ENCODE measurements at regions not wholly inside any gene's neighbourhood (a gene's known extent, or its start where the extent isn't known, plus 50 kb on each side); places are given as distances from the start of the nearest gene placed in this dataset.

DNA sequence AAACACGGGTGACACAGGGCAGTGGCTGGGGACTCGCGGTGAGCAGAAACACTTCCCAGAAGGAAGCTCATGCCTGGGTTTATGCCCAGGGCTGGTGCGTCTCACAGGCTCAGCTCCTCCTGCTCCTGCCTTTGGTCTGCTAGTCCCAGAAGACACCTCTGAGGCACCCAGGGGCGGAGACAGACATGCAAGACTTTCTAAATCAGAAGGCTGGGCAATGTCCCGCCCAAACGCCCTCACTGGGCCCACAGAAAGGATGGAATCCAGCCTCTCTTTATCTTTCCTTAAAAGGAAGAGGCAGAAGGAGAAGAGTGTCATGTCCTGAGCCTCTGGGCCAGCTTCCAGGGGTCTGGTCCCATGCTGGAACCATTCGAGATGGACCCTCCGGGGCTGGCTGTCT, 197.7 kb upstream of the RPL38 start:
- no peaks in the 10 kb centered on the region for H3K36me3 Mint-ChIP-seq
- H3K27me3 Mint-ChIP-seq = peaks cover 11% of the 10 kb centered on the region
- H3K4me3 Mint-ChIP-seq = no peak overlapping the region
- no peak overlapping the region for H3K27ac Mint-ChIP-seq
- peaks cover 11% of the 10 kb centered on the region for H3K4me1 Mint-ChIP-seq (ENCODE audit: low read depth)
- H3K9me3 Mint-ChIP-seq (ENCODE audit: low read depth) = no peaks in the 10 kb centered on the region

DNA sequence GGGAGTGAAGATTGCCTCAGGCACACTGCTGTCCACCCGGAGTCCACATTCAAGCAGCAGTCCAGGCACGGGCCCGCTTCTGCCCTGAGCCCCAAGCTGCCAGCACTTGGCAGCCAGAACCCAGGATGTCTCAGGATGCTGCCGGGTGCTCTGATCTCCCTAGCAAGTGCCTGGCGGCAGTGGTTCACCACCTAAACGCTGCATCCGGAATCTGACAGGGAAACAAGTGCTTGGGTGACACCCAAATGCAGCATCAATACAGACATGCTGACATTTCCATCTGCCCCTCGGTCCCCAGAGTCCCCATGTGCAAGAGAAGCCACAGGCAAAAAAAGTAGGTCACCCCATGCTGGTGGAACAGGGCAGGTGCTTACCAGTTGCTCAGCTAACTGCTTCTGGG, 197.1 kb upstream of the RPL38 start:
- no peak overlapping the region for H3K27ac Mint-ChIP-seq
- no peaks in the 10 kb centered on the region for H3K36me3 Mint-ChIP-seq
- H3K4me3 Mint-ChIP-seq = no peak overlapping the region
- no peaks in the 10 kb centered on the region for H3K9me3 Mint-ChIP-seq (ENCODE audit: low read depth)
- peaks cover 11% of the 10 kb centered on the region for H3K4me1 Mint-ChIP-seq (ENCODE audit: low read depth)
- peaks cover 11% of the 10 kb centered on the region for H3K27me3 Mint-ChIP-seq

DNA sequence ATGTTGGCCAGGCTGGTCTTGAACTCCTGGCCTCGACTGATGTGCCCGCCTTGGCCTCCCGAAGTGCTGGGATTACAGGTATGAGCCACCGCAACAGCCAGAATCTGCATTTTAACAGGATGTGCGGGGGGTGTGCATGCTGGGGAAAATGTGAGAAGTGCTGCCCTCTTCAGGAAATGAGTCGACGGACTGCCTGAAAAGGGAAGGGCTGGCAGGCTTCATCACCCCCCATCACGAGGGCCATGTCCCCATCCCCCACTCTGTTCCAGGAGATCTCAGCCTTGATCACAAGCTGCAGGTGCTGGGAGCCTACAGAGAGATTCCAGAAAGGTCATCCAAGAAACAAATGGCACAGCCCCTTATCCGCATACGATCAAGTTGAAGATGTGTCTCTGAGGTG, 195.3 kb upstream of the RPL38 start:
- H3K27me3 Mint-ChIP-seq = peaks cover 11% of the 10 kb centered on the region
- no peak overlapping the region for H3K27ac Mint-ChIP-seq
- no peak overlapping the region for H3K4me3 Mint-ChIP-seq
- no peaks in the 10 kb centered on the region for H3K9me3 Mint-ChIP-seq (ENCODE audit: low read depth)
- H3K36me3 Mint-ChIP-seq = no peaks in the 10 kb centered on the region
- peaks cover 23% of the 10 kb centered on the region for H3K4me1 Mint-ChIP-seq (ENCODE audit: low read depth)

DNA sequence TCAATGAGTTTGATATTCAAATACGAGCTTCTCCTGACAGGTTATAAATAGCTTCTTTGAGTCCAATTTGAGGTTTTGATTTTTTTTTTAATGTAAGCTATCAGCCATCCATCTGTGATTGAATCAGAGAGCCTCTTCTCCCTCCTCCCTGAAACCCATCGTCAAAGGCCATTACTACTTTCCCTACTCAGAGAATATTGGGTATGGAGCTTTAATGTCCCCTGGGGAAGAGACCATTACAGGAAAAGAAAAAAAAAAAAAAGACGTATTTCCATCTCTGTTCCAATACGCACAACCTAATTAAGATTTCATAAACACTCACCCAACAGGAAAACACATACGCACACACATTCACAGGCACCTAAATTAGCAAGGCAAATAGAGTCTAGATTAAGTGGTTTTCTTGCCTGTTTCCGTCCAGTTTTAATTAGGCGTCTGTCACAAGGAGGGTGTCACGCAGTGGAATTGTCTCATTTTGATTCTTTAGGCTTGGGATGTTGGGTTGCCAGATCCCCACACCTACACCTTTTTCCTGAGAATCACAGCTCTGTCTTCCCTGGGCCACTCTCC, 194.3 kb upstream of the RPL38 start:
- peaks cover 23% of the 10 kb centered on the region for H3K4me1 Mint-ChIP-seq (ENCODE audit: low read depth)
- H3K27me3 Mint-ChIP-seq = peaks cover 9% of the 10 kb centered on the region
- no peaks in the 10 kb centered on the region for H3K9me3 Mint-ChIP-seq (ENCODE audit: low read depth)
- no peaks in the 10 kb centered on the region for H3K36me3 Mint-ChIP-seq
- H3K27ac Mint-ChIP-seq = no peak overlapping the region
- no peak overlapping the region for H3K4me3 Mint-ChIP-seq

DNA sequence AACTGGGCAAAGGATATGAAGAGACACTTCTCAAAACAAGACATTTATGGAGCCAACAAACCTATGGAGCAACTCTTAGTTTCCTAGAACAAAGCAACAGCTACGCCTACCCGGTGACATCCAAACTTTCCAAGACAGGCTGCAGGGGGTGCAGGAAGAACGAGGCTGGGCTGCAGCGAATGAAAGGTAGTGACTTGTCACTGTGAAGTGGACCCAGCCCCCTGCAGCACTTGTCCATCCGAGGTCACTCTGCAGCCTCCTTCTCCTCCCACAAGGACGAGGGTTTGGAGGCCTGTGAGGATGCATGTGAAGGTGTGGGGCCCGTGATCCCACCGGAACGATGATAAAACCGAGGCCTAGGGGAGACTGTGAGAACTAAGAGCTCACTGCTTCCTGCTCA, 192.6 kb upstream of the RPL38 start:
- Mint-ChIP-seq H3K27ac (no peak overlapping the region), H3K27me3 (peaks cover 7% of the 10 kb centered on the region), H3K36me3 (no peaks in the 10 kb centered on the region), H3K4me3 (no peak overlapping the region), H3K4me1 (ENCODE audit: low read depth) (peaks cover 23% of the 10 kb centered on the region), H3K9me3 (ENCODE audit: low read depth) (no peaks in the 10 kb centered on the region)

DNA sequence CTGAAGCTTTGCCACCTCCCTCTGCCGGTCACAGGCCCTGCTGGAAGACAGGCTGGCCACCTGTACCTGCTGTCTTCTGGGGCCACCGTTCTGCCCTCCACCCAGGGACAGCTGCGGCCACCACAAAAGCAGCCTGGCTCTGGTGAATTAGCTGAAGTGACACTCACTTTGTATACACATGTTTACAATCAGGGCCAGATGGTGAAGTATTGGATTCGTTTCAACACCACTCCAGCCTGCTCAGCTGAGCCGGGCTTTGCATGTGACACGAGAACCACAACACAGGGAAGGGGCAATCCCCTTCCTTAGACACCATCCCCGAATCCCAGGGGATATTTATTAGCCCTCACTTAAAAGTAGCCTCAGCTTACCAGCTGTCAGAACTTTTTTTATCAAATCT, 191.5 kb upstream of the RPL38 start:
- Mint-ChIP-seq H3K4me3 (no peak overlapping the region), H3K27ac (no peak overlapping the region), H3K9me3 (ENCODE audit: low read depth) (no peaks in the 10 kb centered on the region), H3K4me1 (ENCODE audit: low read depth) (peaks cover 23% of the 10 kb centered on the region), H3K27me3 (peaks cover 7% of the 10 kb centered on the region), H3K36me3 (no peaks in the 10 kb centered on the region)

DNA sequence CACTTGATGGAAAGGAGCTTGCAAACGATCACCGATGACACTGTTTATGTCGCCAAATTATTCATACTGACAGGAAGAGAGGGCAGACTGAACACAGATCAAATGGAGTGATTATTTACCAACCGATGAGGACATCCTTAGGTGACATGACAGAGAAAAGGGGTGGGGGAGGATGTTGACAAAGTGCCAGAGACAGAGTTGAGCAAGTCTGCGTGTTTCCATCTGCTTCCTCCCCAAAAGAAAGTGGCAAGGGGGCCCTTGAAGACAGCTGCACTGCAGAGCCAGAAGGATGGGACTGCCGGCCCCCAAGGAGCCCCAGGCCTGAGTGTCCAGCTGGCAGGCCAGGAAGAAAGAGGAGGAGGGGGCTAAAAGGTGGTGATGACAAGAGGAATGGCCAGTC, 191.0 kb upstream of the RPL38 start:
- Mint-ChIP-seq H3K4me1 (ENCODE audit: low read depth) (peaks cover 23% of the 10 kb centered on the region), H3K27me3 (peaks cover 6% of the 10 kb centered on the region), H3K9me3 (ENCODE audit: low read depth) (no peaks in the 10 kb centered on the region)

DNA sequence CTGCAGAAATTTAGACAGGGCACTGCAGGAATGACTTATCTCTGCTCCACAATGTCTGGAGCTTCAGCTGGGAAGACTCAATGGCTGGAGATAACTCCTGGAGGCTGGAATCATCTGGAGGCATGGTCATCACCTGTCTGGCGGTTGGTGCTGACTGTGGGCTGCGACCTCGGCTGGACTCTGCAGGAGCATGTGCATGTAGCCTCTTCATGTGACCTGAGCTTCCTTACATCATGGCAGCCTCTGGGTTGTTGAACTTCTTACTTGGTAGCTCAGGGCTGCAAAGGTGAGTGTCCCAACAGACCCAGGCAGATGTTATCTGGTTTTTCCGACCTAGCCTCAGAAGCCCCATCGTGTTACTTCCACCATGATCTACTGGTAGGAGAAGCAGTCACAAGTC, 188.2 kb upstream of the RPL38 start:
- Mint-ChIP-seq H3K36me3 (no peaks in the 10 kb centered on the region), H3K27me3 (peaks cover 3% of the 10 kb centered on the region), H3K9me3 (ENCODE audit: low read depth) (no peaks in the 10 kb centered on the region), H3K4me3 (no peak overlapping the region), H3K4me1 (ENCODE audit: low read depth) (peaks cover 16% of the 10 kb centered on the region), H3K27ac (no peak overlapping the region)

More for the DNA sequence above, 191.0 kb upstream of the RPL38 start:
- Mint-ChIP-seq H3K36me3 (no peaks in the 10 kb centered on the region), H3K27ac (no peak overlapping the region), H3K4me3 (no peak overlapping the region)

DNA sequence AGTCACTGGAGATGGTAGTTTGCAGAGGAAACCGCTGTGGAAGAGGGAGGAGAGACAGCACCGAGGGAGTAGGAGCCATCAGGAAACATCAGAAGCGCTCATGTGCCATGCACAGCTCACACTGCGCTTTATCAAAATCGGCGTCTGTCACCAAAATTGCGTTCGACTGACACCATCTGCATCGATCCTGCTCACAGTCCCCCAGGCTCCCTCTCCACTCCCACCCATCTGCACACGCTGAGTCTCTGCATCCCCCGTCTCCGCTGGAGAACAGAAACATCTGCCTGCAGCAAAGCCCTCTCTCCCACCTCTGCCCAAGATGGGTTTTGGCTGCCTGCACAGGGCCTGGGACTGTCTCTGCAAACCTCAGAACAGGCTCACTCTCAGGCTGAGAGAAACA, 187.5 kb upstream of the RPL38 start:
- Mint-ChIP-seq H3K27ac (no peak overlapping the region), H3K4me3 (no peak overlapping the region), H3K27me3 (peaks cover 3% of the 10 kb centered on the region), H3K4me1 (ENCODE audit: low read depth) (peaks cover 12% of the 10 kb centered on the region), H3K9me3 (ENCODE audit: low read depth) (no peaks in the 10 kb centered on the region), H3K36me3 (no peaks in the 10 kb centered on the region)

DNA sequence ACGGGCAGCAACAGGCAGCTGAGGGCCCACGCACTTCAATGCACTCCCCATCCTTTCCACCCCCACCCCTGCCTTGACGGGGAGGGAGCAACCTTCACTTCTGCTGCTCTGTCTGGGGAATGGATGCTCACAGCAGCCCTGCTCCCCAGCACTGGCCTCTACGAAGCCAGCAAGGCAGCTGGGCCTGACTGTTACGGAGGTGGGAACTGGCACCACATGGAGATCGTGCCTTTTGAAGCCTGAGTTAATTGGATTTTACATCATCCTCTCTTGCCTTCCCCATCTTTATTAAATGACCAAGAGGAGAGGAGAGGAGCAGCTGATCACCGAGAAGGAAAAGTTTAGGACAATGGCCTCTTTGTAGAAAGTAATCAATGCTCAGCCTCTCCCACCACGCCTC, 187.0 kb upstream of the RPL38 start:
- no peaks in the 10 kb centered on the region for H3K36me3 Mint-ChIP-seq
- H3K4me3 Mint-ChIP-seq = no peak overlapping the region
- no peaks in the 10 kb centered on the region for H3K9me3 Mint-ChIP-seq (ENCODE audit: low read depth)
- peaks cover 12% of the 10 kb centered on the region for H3K4me1 Mint-ChIP-seq (ENCODE audit: low read depth)
- H3K27me3 Mint-ChIP-seq = peaks cover 3% of the 10 kb centered on the region
- no peak overlapping the region for H3K27ac Mint-ChIP-seq

DNA sequence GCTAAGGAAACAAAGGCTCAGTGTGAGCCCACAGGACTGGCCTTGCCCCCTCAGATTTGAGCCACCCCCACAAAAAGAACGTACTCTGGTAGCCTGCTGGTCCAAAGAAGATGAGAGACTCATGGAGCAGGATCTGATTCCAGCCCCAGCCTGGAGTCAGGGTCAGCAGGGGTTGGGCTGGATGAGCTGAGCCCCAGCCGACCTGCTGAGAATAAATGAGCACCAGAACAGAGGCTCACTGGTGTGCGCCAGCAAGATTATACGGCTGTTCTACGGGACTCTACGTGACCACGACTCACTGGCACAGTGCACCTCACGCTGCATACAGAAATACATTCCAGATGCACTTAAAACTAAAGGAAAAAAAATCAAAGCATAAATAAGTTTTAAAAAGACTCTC, 186.0 kb upstream of the RPL38 start:
- no peak overlapping the region for H3K4me3 Mint-ChIP-seq
- no peaks in the 10 kb centered on the region for H3K36me3 Mint-ChIP-seq
- H3K27ac Mint-ChIP-seq = no peak overlapping the region
- peaks cover 3% of the 10 kb centered on the region for H3K27me3 Mint-ChIP-seq
- H3K4me1 Mint-ChIP-seq (ENCODE audit: low read depth) = peaks cover 4% of the 10 kb centered on the region
- H3K9me3 Mint-ChIP-seq (ENCODE audit: low read depth) = no peaks in the 10 kb centered on the region

DNA sequence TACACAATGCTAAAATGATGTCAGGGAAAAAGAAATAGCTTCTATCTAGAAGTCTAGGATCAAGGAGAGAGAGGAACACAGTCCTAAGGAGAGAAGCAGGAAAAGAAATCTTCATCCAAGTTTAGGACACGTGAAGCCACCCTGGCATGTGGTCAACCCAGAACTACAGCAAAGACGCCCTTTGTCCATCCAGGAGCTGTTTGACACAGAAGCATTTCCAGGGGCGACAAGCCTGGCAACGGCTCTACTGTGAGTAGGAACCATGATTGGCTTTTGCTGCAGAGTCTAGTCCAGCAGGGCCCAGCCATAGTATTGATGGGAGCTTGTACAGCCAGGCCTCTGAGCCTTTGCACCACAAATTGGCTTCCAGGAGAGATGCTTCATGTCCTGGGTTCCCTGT, 185.4 kb upstream of the RPL38 start:
- no peak overlapping the region for H3K27ac Mint-ChIP-seq
- H3K36me3 Mint-ChIP-seq = no peaks in the 10 kb centered on the region
- H3K27me3 Mint-ChIP-seq = peaks cover 3% of the 10 kb centered on the region
- no peaks in the 10 kb centered on the region for H3K9me3 Mint-ChIP-seq (ENCODE audit: low read depth)
- H3K4me1 Mint-ChIP-seq (ENCODE audit: low read depth) = no peaks in the 10 kb centered on the region
- no peak overlapping the region for H3K4me3 Mint-ChIP-seq

DNA sequence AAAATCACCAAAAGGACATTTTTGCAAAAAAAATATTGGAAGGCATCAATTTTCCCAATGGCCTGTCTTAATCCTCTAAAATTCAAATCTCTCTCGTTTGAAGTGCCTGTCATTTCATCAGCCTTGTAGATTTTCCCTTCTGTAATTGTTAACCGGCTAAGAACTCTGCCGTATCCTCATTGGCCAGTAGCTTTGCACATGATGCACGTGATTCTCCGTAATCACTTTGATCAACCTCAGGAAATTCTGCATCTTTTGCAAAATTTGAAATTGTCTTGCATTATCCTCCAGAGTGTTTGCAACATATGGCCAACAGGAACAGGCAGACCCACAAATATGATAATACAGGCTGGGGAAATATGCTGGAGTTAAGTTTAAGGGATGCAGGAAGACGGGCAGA, 184.2 kb upstream of the RPL38 start:
- no peak overlapping the region for H3K4me3 Mint-ChIP-seq
- no peaks in the 10 kb centered on the region for H3K27me3 Mint-ChIP-seq
- no peaks in the 10 kb centered on the region for H3K4me1 Mint-ChIP-seq (ENCODE audit: low read depth)
- H3K36me3 Mint-ChIP-seq = no peaks in the 10 kb centered on the region
- H3K27ac Mint-ChIP-seq = no peak overlapping the region
- no peaks in the 10 kb centered on the region for H3K9me3 Mint-ChIP-seq (ENCODE audit: low read depth)

DNA sequence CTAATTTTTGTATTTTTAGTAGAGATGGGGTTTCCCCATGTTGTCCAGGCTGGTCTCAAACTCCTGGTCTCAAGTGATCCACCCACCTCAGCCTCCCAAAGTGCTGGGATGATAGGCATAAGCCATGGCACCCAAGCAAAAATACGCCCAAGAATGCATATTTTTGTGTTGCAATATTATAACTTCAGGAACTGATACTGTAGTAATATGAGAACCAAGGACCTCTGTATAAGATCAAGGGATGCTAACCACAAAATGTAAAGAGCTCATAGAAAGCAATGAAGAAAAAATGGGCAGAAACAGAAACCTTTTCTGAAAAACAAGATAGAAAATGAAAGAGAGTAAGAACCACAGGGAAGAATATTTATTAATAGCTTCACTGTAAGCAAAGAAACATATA, 183.6 kb upstream of the RPL38 start:
- H3K4me3 Mint-ChIP-seq = no peak overlapping the region
- no peaks in the 10 kb centered on the region for H3K4me1 Mint-ChIP-seq (ENCODE audit: low read depth)
- no peak overlapping the region for H3K27ac Mint-ChIP-seq
- H3K36me3 Mint-ChIP-seq = no peaks in the 10 kb centered on the region
- no peaks in the 10 kb centered on the region for H3K9me3 Mint-ChIP-seq (ENCODE audit: low read depth)
- no peaks in the 10 kb centered on the region for H3K27me3 Mint-ChIP-seq

DNA sequence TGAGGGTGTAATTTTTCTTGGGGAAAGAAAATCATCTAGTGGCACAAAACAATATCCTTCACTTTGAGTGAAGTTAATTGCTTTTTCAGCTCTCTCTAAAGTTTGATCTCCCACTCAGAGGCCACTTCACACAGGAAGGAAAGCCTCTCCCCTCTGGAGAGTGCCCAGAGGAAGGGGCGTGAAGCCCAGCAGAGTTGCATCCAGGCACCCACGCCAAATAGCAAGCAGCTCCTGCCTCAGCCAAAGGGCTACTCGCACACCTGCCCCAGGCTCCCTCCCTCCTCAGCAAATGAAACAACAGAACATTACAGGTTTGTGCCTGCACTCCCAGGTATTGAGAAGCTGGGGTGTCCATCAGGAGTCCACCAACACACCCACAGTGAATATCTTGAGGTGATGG, 183.0 kb upstream of the RPL38 start:
- no peaks in the 10 kb centered on the region for H3K4me1 Mint-ChIP-seq (ENCODE audit: low read depth)
- no peaks in the 10 kb centered on the region for H3K36me3 Mint-ChIP-seq
- H3K27me3 Mint-ChIP-seq = no peaks in the 10 kb centered on the region
- H3K27ac Mint-ChIP-seq = no peak overlapping the region
- H3K9me3 Mint-ChIP-seq (ENCODE audit: low read depth) = no peaks in the 10 kb centered on the region
- no peak overlapping the region for H3K4me3 Mint-ChIP-seq

DNA sequence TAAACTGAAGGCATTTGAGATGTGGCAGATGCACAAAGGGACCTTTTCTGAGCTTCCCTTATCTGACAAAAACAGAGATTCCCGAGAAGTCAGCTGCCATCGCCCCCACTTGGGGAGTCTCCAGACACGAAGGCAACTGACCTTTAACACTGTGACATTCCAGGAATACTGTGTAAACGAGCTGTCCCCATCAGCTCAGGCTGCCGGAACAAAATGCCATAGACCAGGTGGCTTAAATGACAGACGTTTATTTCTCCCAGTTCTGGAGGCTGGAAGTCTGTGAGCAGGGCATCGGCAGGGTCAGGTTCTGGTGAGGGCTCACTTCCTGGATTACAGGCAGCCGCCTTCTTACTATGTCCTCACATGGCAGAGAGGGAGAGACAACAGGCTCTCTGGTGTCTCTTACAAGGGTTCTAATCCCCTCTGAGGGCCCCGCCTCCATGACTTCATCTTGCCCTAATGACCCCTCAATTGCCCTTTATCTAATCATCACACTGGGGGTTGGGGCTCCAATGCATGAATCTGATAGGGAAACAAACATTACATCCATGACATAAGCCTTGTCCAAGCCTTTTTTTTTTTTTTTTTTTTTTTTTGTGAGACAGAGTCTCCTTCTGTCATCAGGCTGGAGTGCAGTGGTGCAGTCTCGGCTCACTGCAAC, 178.5 kb upstream of the RPL38 start:
- Mint-ChIP-seq H3K27ac (no peak overlapping the region), H3K4me1 (ENCODE audit: low read depth) (no peaks in the 10 kb centered on the region), H3K36me3 (no peaks in the 10 kb centered on the region), H3K4me3 (no peak overlapping the region), H3K9me3 (ENCODE audit: low read depth) (no peaks in the 10 kb centered on the region), H3K27me3 (no peaks in the 10 kb centered on the region)
